Stomach (tissue), 4 donors: ENCODE measurements at regions not wholly inside any gene's neighbourhood (a gene's known extent, or its start where the extent isn't known, plus 50 kb on each side); places are given as distances from the start of the nearest gene placed in this dataset.

Experiments
- EP300 ChIP-seq: sonication (generic); formaldehyde crosslinking; IDR thresholded peaks from one replicate; pipeline ENCODE4 v1.6.1; 2017; ENCODE audit warnings: antibody characterized with exemption
- POLR2A ChIP-seq, 4 donors: fragments of 450-650 bp; IDR thresholded peaks; one replicate each; pipeline ENCODE4 v1.6.1; 2016; ENCODE audit warnings: antibody characterized with exemption in 4 of 4, control low read depth in 2 of 4, mild to moderate bottlenecking in 1 of 4, moderate library complexity in 1 of 4
- POLR2AphosphoS5 ChIP-seq, 3 donors: sonication (generic); formaldehyde crosslinking; IDR thresholded peaks; one replicate each; pipeline ENCODE4 v1.6.1; 2016; ENCODE audit warnings: antibody characterized with exemption in 3 of 3
- TF ChIP-seq, protein P1 (sequence below), 7 experiments: fragments of 450-650 bp in 4 of 7; fragments of 200-600 bp in 3 of 7; sonication (generic) in 3 of 7; IDR thresholded peaks; one replicate each; pipeline ENCODE4 v1.5.1; 2016 to 2019; ENCODE audit warnings: antibody characterized with exemption in 7 of 7, control low read depth in 2 of 7, mild to moderate bottlenecking in 1 of 7

DNA sequence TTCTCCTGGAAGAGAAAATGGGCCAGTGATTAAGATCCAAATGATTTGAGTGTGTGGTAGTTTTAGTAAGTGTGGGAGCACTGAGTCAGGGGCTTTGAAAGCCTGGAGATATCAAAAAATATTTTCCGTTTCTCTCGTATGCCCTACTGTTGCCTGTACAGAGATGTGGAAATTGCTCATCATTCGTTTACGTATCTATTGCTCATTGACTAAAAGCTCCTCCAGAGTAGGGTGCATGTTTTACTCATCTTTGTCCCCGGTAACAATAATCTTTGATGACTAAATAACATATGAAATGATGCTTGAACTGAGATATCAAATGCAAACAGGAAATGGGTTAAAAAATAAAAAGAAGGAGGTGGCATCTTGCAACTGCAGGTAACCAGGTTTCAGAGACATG is 114.2 kb upstream of the FST start:
- TF ChIP-seq, protein P1, sequence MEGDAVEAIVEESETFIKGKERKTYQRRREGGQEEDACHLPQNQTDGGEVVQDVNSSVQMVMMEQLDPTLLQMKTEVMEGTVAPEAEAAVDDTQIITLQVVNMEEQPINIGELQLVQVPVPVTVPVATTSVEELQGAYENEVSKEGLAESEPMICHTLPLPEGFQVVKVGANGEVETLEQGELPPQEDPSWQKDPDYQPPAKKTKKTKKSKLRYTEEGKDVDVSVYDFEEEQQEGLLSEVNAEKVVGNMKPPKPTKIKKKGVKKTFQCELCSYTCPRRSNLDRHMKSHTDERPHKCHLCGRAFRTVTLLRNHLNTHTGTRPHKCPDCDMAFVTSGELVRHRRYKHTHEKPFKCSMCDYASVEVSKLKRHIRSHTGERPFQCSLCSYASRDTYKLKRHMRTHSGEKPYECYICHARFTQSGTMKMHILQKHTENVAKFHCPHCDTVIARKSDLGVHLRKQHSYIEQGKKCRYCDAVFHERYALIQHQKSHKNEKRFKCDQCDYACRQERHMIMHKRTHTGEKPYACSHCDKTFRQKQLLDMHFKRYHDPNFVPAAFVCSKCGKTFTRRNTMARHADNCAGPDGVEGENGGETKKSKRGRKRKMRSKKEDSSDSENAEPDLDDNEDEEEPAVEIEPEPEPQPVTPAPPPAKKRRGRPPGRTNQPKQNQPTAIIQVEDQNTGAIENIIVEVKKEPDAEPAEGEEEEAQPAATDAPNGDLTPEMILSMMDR (IDR thresholded peaks at IDR 0.05) = no peak
- TF ChIP-seq POLR2A (IDR thresholded peaks at IDR 0.05) = no peak
- TF ChIP-seq POLR2AphosphoS5 (IDR thresholded peaks at IDR 0.05) = no peak
- TF ChIP-seq EP300 = no peak
